Upper lobe of left lung (tissue), 6 donors: ENCODE measurements at regions not wholly inside any gene's neighbourhood (a gene's known extent, or its start where the extent isn't known, plus 50 kb on each side); places are given as distances from the start of the nearest gene placed in this dataset.

Experiments
- ATAC-seq, 2 donors: fragments of 200-7000 bp; cut with Tn5 transposase; one replicate each; pipeline ENCODE4 v1.9.1; 2022; ENCODE audit warnings: mild to moderate bottlenecking in 2 of 2, moderate library complexity in 2 of 2; ENCODE audit not compliant: low FRiP score in 2 of 2
- DNase-seq, 2 donors: peaks; one replicate each; pipeline ENCODE4 v3.0.0-alpha.2; 2019 to 2020
- H3K27ac ChIP-seq, 4 donors: fragments of 200-600 bp; sonication (generic); one replicate each; pipeline ENCODE4 v1.5.1; 2016 to 2019
- H3K27me3 ChIP-seq, 4 donors: fragments of 200-600 bp; sonication (generic); one replicate each; pipeline ENCODE4 v1.5.1; 2017 to 2019
- H3K36me3 ChIP-seq, 4 donors: fragments of 200-600 bp; sonication (generic); one replicate each; pipeline ENCODE4 v1.5.1; 2016 to 2019
- H3K4me1 ChIP-seq, 4 donors: fragments of 200-600 bp; sonication (generic); one replicate each; pipeline ENCODE4 v1.5.1; 2018 to 2019
- H3K4me3 ChIP-seq, 4 donors: fragments of 200-600 bp; sonication (generic); one replicate each; pipeline ENCODE4 v1.5.1; 2017 to 2019; ENCODE audit warnings: mild to moderate bottlenecking in 2 of 4, moderate library complexity in 1 of 4
- H3K9me3 ChIP-seq, 4 donors: fragments of 200-600 bp; sonication (generic); one replicate each; pipeline ENCODE4 v1.5.1; 2018 to 2019
- EP300 ChIP-seq, 4 donors: sonication (generic); formaldehyde crosslinking; IDR thresholded peaks; one replicate each; pipeline ENCODE4 v1.5.1; 2017; ENCODE audit warnings: antibody characterized with exemption in 4 of 4, control low read depth in 2 of 4
- POLR2A ChIP-seq, 4 donors: fragments of 450-650 bp; IDR thresholded peaks; one replicate each; pipeline ENCODE4 v1.5.1; 2016 to 2017; ENCODE audit warnings: antibody characterized with exemption in 4 of 4, mild to moderate bottlenecking in 2 of 4
- POLR2AphosphoS5 ChIP-seq, 2 donors: sonication (generic); formaldehyde crosslinking; IDR thresholded peaks; one replicate each; pipeline ENCODE4 v1.5.1; 2017; ENCODE audit warnings: antibody characterized with exemption in 2 of 2
- WGBS, 2 donors: methylation state at CpG; one replicate each; pipeline ENCODE4 v1.1.5; 2017 to 2018; 5-methylcytosine and 5-hydroxymethylcytosine counted together
- TF ChIP-seq, protein P1 (sequence below), 6 experiments: fragments of 450-650 bp in 4 of 6; fragments of 200-600 bp in 2 of 6; sonication (generic) in 2 of 6; IDR thresholded peaks; one replicate each; pipeline ENCODE4 v1.5.1; 2016 to 2019; ENCODE audit warnings: antibody characterized with exemption in 6 of 6
- donor health status: DM: no; HTN: no; CAD: no; lungs with moderate emphysema.
- donor health status: DM: no; HTN: yes; CAD: no; lungs with severe emphysema.

DNA sequence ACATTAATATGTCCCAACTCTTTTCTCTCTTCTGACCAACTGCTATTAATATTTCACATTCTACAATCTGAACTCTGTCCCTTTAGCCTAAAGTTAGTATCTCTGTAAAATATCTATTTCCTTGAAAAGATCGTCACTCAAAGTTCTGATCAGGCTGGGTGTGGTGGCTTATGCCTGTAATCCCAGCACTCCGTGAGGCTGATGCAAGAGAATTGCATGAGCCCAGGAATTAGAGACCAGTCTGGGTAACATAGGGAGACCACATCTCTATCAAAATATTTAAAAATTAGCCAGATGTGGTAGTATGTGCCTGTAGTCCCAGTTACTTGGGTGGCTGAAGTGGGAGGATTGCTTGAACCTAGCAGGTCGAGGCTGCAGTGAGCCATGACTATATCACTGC lies 695.6 kb downstream of the MCTP2 start:
- no peak for ATAC-seq
- TF ChIP-seq EP300 (IDR thresholded peaks at IDR 0.05) (no peak), POLR2AphosphoS5 (IDR thresholded peaks at IDR 0.05) (no peak), POLR2A (IDR thresholded peaks at IDR 0.05) (no peak)
- TF ChIP-seq, protein P1, sequence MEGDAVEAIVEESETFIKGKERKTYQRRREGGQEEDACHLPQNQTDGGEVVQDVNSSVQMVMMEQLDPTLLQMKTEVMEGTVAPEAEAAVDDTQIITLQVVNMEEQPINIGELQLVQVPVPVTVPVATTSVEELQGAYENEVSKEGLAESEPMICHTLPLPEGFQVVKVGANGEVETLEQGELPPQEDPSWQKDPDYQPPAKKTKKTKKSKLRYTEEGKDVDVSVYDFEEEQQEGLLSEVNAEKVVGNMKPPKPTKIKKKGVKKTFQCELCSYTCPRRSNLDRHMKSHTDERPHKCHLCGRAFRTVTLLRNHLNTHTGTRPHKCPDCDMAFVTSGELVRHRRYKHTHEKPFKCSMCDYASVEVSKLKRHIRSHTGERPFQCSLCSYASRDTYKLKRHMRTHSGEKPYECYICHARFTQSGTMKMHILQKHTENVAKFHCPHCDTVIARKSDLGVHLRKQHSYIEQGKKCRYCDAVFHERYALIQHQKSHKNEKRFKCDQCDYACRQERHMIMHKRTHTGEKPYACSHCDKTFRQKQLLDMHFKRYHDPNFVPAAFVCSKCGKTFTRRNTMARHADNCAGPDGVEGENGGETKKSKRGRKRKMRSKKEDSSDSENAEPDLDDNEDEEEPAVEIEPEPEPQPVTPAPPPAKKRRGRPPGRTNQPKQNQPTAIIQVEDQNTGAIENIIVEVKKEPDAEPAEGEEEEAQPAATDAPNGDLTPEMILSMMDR (IDR thresholded peaks at IDR 0.05): no peak
- 83 to 87% methylated on average over 3 of the region's 3 CpGs for WGBS, 2 donors
- H3K27ac ChIP-seq: no peak overlapping the region
- DNase-seq: no peak
- no peaks in the 10 kb centered on the region for H3K36me3 ChIP-seq
- no peak overlapping the region for H3K4me3 ChIP-seq
- no peaks in the 10 kb centered on the region for H3K9me3 ChIP-seq
- no peaks in the 10 kb centered on the region for H3K4me1 ChIP-seq
- no peaks in the 10 kb centered on the region for H3K27me3 ChIP-seq

DNA sequence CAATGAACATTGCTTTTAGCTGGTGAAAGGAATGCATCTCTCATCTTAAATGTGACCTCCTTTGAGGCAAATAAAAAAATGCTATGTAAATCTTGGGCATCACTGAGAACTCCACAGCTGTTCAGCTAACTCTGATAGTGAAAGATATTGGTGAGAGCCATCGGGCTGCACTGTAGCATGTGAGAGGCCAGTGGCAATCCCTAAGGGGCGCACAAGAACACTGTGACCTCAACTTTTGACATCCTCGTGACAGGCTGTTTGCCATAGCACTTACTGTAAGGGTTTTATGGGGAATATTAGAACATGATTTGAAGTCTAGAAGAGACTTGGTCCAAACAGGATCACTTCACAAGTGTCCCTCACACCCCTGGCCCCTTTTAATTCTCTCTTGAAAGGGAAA lies 697.9 kb downstream of the MCTP2 start:
- no peaks in the 10 kb centered on the region for H3K27me3 ChIP-seq
- no peaks in the 10 kb centered on the region for H3K36me3 ChIP-seq
- no peak for TF ChIP-seq POLR2AphosphoS5 (IDR thresholded peaks at IDR 0.05)
- TF ChIP-seq EP300 (IDR thresholded peaks at IDR 0.05): no peak
- no peak for TF ChIP-seq POLR2A (IDR thresholded peaks at IDR 0.05)
- TF ChIP-seq, protein P1 (IDR thresholded peaks at IDR 0.05): no peak
- no peaks in the 10 kb centered on the region for H3K4me1 ChIP-seq
- H3K27ac ChIP-seq: no peak overlapping the region
- no peak for ATAC-seq
- no peak overlapping the region for H3K4me3 ChIP-seq
- no peak for DNase-seq
- 70 to 78% methylated on average over 3 of the region's 3 CpGs for whole genome bisulfite sequencing, 2 donors
- peaks cover 0 to 2% (median 0%) of the 10 kb centered on the region in 4 donors for H3K9me3 ChIP-seq

DNA sequence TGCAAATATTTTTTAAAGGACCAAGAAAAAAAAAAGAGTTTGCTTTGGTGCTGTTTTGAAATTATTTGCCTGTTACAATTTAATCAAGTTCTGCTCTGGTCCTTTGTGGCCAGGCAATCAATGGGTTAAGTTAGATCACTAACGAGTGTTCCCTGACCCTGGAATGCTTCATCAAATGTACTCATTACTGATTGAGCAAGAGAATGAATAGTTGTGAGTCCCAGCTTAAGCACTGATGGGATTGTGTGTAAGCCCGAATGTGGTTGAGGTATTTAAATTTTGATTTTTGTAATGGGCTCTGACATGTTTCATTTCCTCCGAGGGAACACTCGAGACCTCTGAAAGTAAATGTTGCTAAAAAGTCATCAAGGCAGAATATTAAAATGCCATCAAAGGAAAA lies 699.1 kb downstream of the MCTP2 start:
- no peak overlapping the region for H3K27ac ChIP-seq
- no peaks in the 10 kb centered on the region for H3K4me1 ChIP-seq
- no peaks in the 10 kb centered on the region for H3K27me3 ChIP-seq
- H3K4me3 ChIP-seq: no peak overlapping the region
- no peaks in the 10 kb centered on the region for H3K36me3 ChIP-seq
- H3K9me3 ChIP-seq: peaks cover 0 to 10% (median 0%) of the 10 kb centered on the region in 4 donors
- TF ChIP-seq POLR2AphosphoS5 (IDR thresholded peaks at IDR 0.05) (no peak), EP300 (IDR thresholded peaks at IDR 0.05) (no peak), POLR2A (IDR thresholded peaks at IDR 0.05) (no peak)
- TF ChIP-seq, protein P1 (IDR thresholded peaks at IDR 0.05): no peak
- ATAC-seq: no peak
- no peak for DNase-seq
- WGBS, 2 donors: 65 to 67% methylated on average over 4 of the region's 4 CpGs

DNA sequence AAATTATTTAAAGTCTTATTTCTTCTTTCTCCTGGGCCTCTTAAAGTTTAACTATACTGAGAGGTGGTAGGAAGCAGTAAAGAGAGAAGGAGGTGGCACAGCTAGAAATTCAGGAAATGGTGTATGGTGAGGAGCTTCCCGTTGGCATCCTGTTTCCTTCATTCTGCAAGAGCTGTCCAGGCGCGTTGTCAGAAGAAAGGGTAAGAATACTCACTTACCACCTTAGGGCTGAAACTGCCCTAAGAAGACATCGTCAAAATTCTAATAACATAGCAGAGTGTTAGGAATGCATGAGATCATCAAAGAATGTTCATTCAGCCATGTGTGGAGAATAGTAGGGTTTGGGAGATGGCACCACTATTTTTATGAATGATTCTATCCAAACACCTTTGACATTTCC lies 699.6 kb downstream of the MCTP2 start:
- no peak for TF ChIP-seq POLR2A (IDR thresholded peaks at IDR 0.05)
- TF ChIP-seq, protein P1 (IDR thresholded peaks at IDR 0.05): no peak
- no peak for TF ChIP-seq POLR2AphosphoS5 (IDR thresholded peaks at IDR 0.05)
- TF ChIP-seq EP300 (IDR thresholded peaks at IDR 0.05): no peak
- Histone ChIP-seq H3K4me1 (no peaks in the 10 kb centered on the region), H3K27ac (no peak overlapping the region), H3K36me3 (no peaks in the 10 kb centered on the region), H3K4me3 (no peak overlapping the region), H3K27me3 (no peaks in the 10 kb centered on the region), H3K9me3 (peaks cover 0 to 10% (median 0%) of the 10 kb centered on the region in 4 donors)
- WGBS, 2 donors: 42 to 54% methylated on average over 4 of the region's 4 CpGs
- ATAC-seq (no peak), DNase-seq (no peak)

DNA sequence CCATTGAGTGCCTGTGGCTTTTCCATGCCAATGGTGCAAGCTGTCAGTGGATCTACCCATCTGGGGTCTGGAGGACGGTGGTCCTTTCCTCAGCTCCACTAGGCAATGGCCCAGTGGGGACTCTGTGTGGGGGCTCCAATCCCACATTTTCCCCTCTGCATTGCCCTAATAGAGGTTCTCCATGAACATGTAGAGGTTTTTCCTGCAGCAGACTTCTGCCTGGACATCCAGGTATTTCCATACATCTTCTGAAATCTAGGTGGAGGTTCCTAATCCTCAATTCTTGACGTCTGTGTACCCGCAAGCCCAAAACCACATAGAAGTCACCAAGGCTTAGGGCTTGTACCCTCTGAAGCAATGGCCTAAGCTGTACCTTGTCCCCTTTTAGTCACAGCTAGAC lies 703.1 kb downstream of the MCTP2 start:
- H3K27me3 ChIP-seq: no peaks in the 10 kb centered on the region
- TF ChIP-seq EP300 (IDR thresholded peaks at IDR 0.05) (no peak), POLR2AphosphoS5 (IDR thresholded peaks at IDR 0.05) (no peak), POLR2A (IDR thresholded peaks at IDR 0.05) (no peak)
- TF ChIP-seq, protein P1 (IDR thresholded peaks at IDR 0.05): no peak
- H3K4me3 ChIP-seq: no peak overlapping the region
- ATAC-seq: no peak
- no peak for DNase-seq
- peaks cover 0 to 10% (median 0%) of the 10 kb centered on the region in 4 donors for H3K9me3 ChIP-seq
- WGBS, 2 donors: 84 to 99% methylated on average over 3 of the region's 3 CpGs
- no peaks in the 10 kb centered on the region for H3K36me3 ChIP-seq
- no peak overlapping the region for H3K27ac ChIP-seq
- no peaks in the 10 kb centered on the region for H3K4me1 ChIP-seq
